Mucosa of rectum (tissue), 2 donors: ENCODE measurements at regions not wholly inside any gene's neighbourhood (a gene's known extent, or its start where the extent isn't known, plus 50 kb on each side); places are given as distances from the start of the nearest gene placed in this dataset.

ENCODE experiments used
- H3K27ac ChIP-seq, 2 donors: one replicate each; pipeline ENCODE4 v1.7.0; 2013; ENCODE audit warnings: inconsistent platforms in 2 of 2, low read depth in 2 of 2, low read length in 2 of 2
- H3K27me3 ChIP-seq, 2 donors: one replicate each; pipeline ENCODE4 v1.7.0; 2013; ENCODE audit warnings: low read length in 2 of 2; ENCODE audit not compliant: control insufficient read depth in 2 of 2, insufficient read depth in 2 of 2
- H3K36me3 ChIP-seq, 2 donors: one replicate each; pipeline ENCODE4 v1.7.0; 2013; ENCODE audit warnings: low read length in 2 of 2; ENCODE audit not compliant: control insufficient read depth in 2 of 2, insufficient read depth in 2 of 2
- H3K4me1 ChIP-seq, 2 donors: one replicate each; pipeline ENCODE4 v1.7.0; 2013; ENCODE audit warnings: low read length in 2 of 2, mild to moderate bottlenecking in 1 of 2; ENCODE audit not compliant: control insufficient read depth in 2 of 2, insufficient read depth in 2 of 2
- H3K4me3 ChIP-seq, 2 donors: one replicate each; pipeline ENCODE4 v1.7.0; 2013; ENCODE audit warnings: low read length in 2 of 2
- H3K9ac ChIP-seq, 2 donors: one replicate each; pipeline ENCODE4 v1.7.0; 2013; ENCODE audit warnings: low read length in 2 of 2, low read depth in 1 of 2, mild to moderate bottlenecking in 1 of 2
- H3K9me3 ChIP-seq, 2 donors: one replicate each; pipeline ENCODE4 v1.7.0; 2013; ENCODE audit warnings: low read length in 2 of 2; ENCODE audit not compliant: control insufficient read depth in 2 of 2
- donor health status: healthy.
- donor health status: Normal muscosa, but diverticular disease.

- Histone ChIP-seq H3K27me3 (no peaks in the 10 kb centered on the region), H3K9ac (no peak overlapping the region), H3K9me3 (no peaks in the 10 kb centered on the region), H3K4me3 (no peak overlapping the region), H3K36me3 (no peaks in the 10 kb centered on the region), H3K4me1 (no peaks in the 10 kb centered on the region), H3K27ac (peak overlapping the region in 1 of 2 donors; percentile 29)
These were observed 164.1 kb downstream of the RNF144B start for GRCh38 chr6:18551228-18551627.

GRCh38 chr6:18555750-18556149, 168.6 kb downstream of the RNF144B start:
- Histone ChIP-seq H3K27ac (no peak overlapping the region), H3K4me1 (no peaks in the 10 kb centered on the region), H3K9me3 (no peaks in the 10 kb centered on the region), H3K36me3 (no peaks in the 10 kb centered on the region), H3K27me3 (no peaks in the 10 kb centered on the region), H3K4me3 (no peak overlapping the region), H3K9ac (no peak overlapping the region)

GRCh38 chr6:18561037-18561750, 174.0 kb downstream of the RNF144B start:
- H3K4me1 ChIP-seq = no peaks in the 10 kb centered on the region
- H3K9ac ChIP-seq = no peak overlapping the region
- H3K36me3 ChIP-seq = no peaks in the 10 kb centered on the region
- no peaks in the 10 kb centered on the region for H3K27me3 ChIP-seq
- no peak overlapping the region for H3K4me3 ChIP-seq
- no peak overlapping the region for H3K27ac ChIP-seq
- no peaks in the 10 kb centered on the region for H3K9me3 ChIP-seq

DNA sequence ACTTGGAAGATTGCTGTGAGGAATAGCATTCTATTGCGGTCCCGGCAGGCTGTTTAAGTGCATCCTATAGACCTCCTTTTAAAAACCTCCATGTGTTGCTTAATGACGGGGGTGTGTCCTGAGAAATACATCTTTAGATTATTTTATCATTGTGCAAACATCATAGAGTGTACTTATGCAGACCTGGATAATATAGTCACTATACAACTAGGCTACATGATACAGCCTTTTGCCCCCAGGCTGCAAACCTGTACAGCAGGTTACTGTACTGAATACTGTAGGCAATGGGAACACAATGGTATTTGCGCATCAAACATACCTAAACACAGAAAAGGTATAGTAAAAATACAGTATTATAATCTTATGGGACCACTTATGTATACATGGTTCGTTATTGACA, 175.6 kb downstream of the RNF144B start:
- Histone ChIP-seq H3K4me3 (no peak overlapping the region), H3K27ac (no peak overlapping the region), H3K4me1 (no peaks in the 10 kb centered on the region), H3K27me3 (no peaks in the 10 kb centered on the region), H3K9ac (no peak overlapping the region), H3K36me3 (no peaks in the 10 kb centered on the region), H3K9me3 (no peaks in the 10 kb centered on the region)

- H3K9me3 ChIP-seq = no peaks in the 10 kb centered on the region
- no peak overlapping the region for H3K9ac ChIP-seq
- no peaks in the 10 kb centered on the region for H3K4me1 ChIP-seq
- H3K36me3 ChIP-seq = no peaks in the 10 kb centered on the region
- H3K27me3 ChIP-seq = no peaks in the 10 kb centered on the region
- no peak overlapping the region for H3K4me3 ChIP-seq
- no peak overlapping the region for H3K27ac ChIP-seq
These were observed 177.6 kb downstream of the RNF144B start for GRCh38 chr6:18564775-18565174.

GRCh38 chr6:18565231-18565630, 178.1 kb downstream of the RNF144B start:
- no peaks in the 10 kb centered on the region for H3K36me3 ChIP-seq
- no peak overlapping the region for H3K4me3 ChIP-seq
- no peak overlapping the region for H3K27ac ChIP-seq
- no peak overlapping the region for H3K9ac ChIP-seq
- H3K4me1 ChIP-seq = no peaks in the 10 kb centered on the region
- H3K27me3 ChIP-seq = no peaks in the 10 kb centered on the region
- no peaks in the 10 kb centered on the region for H3K9me3 ChIP-seq

DNA sequence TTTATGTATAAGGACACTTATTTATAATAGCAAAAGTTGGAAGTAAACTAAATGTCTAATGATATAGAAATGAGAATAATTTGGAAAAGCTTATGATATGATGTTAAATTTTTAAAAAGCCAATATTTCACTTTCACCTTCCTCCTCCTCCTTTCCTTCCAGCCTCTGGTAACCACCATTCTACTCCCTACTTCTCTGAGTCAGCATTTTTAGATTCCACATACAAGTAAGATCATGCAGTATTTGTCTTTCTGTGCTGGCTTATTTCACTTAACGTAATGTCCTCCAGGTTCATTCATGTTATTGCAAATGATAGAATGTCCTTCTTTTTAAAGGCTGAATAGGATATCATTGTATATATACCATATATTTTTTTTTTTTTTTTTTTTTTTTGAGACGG, 180.2 kb downstream of the RNF144B start:
- no peaks in the 10 kb centered on the region for H3K4me1 ChIP-seq
- no peaks in the 10 kb centered on the region for H3K27me3 ChIP-seq
- H3K9ac ChIP-seq = no peak overlapping the region
- no peak overlapping the region for H3K4me3 ChIP-seq
- H3K27ac ChIP-seq = no peak overlapping the region
- H3K36me3 ChIP-seq = no peaks in the 10 kb centered on the region
- H3K9me3 ChIP-seq = no peaks in the 10 kb centered on the region

GRCh38 chr6:18577491-18577890, 190.3 kb downstream of the RNF144B start:
- H3K27me3 ChIP-seq = no peaks in the 10 kb centered on the region
- no peaks in the 10 kb centered on the region for H3K4me1 ChIP-seq
- no peaks in the 10 kb centered on the region for H3K9me3 ChIP-seq
- H3K9ac ChIP-seq = no peak overlapping the region
- H3K36me3 ChIP-seq = no peaks in the 10 kb centered on the region
- no peak overlapping the region for H3K4me3 ChIP-seq
- no peak overlapping the region for H3K27ac ChIP-seq

DNA sequence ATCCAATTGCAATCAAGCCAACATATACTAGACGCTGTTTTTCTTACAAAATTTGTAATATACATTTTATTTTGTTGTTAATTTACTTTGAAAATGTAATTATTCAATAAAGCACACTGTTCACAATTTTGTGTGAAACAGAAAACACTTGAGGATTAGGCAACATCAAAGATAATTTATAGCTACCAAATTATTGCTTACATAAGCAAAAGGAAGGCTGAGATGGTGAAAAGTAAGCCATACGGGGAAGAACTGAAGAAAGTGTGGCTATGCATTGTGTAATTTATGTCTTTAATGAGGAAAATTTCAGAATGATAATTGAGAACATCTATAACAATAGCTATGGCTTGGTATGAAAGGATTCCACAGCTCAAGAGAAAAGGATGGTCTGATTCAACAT, 192.0 kb downstream of the RNF144B start:
- Histone ChIP-seq H3K36me3 (no peaks in the 10 kb centered on the region), H3K27ac (no peak overlapping the region), H3K4me1 (no peaks in the 10 kb centered on the region), H3K9me3 (no peaks in the 10 kb centered on the region), H3K27me3 (no peaks in the 10 kb centered on the region), H3K4me3 (no peak overlapping the region), H3K9ac (no peak overlapping the region)

DNA sequence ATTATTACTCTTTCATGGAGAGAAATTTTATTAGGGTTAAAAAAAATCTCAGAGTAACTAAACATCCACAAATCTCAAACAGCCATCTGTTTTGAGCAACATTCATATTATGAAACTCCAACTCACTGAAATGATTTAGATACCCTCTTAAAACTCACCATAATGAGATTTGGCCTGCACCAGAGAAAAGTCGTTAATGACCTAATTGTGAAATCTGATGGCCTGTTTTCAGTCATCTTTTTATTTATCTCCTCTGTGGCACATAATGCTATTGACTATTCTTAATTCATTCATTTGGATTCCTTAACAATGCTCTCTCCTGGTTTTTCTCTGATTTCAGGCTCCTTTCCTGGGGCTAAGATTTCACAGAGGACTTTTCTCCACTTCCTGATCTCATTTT, 192.7 kb downstream of the RNF144B start:
- Histone ChIP-seq H3K9me3 (no peaks in the 10 kb centered on the region), H3K9ac (no peak overlapping the region), H3K27me3 (no peaks in the 10 kb centered on the region), H3K36me3 (no peaks in the 10 kb centered on the region), H3K4me1 (no peaks in the 10 kb centered on the region), H3K4me3 (no peak overlapping the region), H3K27ac (no peak overlapping the region)

DNA sequence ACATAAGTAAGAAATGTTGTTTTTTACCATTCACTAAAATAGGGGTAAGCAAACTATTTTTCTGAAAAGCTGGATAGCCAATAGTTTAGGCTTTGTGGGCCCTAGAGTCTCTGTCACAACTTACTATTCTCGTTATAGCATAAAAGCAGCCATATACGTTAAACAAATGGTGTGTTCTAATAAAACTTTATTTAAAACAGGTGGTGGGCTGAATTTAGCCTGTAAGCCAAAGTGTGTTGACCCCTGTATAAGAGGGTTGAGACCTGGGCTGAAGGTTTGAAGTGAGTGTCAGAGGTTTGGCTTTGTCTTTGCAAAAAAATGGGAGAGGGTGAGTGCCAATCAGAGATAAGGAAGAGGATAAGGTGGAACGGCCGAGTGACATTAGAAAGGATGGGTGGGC, 197.2 kb downstream of the RNF144B start:
- Histone ChIP-seq H3K4me3 (no peak overlapping the region), H3K9me3 (no peaks in the 10 kb centered on the region), H3K27ac (no peak overlapping the region), H3K27me3 (no peaks in the 10 kb centered on the region), H3K4me1 (no peaks in the 10 kb centered on the region), H3K36me3 (no peaks in the 10 kb centered on the region), H3K9ac (no peak overlapping the region)
